ENCODE measurements at regions not wholly inside any gene's neighbourhood (a gene's known extent, or its start where the extent isn't known, plus 50 kb on each side); places are given as distances from the start of the nearest gene placed in this dataset.

DNA sequence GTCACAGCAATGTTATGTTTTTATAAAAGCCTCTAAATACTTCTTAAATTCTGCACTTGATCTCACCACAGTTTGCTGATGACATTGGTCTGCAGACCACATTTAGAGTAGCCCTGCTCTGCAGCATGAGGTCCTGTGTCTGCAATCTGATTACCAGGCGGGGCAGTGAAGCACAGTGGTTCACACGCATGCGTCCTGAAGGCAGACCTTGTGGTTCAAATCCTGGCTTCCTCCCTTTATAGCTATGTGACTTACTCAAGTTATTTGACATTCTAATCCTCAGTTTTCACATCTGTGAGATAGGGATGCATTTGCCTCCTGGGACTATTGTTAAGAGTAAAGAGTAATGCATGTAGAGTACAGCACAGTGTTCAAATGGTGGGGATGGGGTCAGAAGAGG, 50.3 kb downstream of the BMAL2 start:
- no peaks in the 10 kb centered on the region for H3K9me3 ChIP-seq (ENCODE audit: control insufficient read depth, insufficient read depth, low read length)
- peaks cover 17% of the 10 kb centered on the region for H3K4me1 ChIP-seq (ENCODE audit: control insufficient read depth, low read length)
- H3K4me3 ChIP-seq (ENCODE audit: low read length), result no peak overlapping the region
- H3K4me2 ChIP-seq (ENCODE audit: low read length), result no peak overlapping the region
- TF ChIP-seq EZH2phosphoT487 (IDR thresholded peaks at IDR 0.05; ENCODE audit: borderline replicate concordance, low read length), result no peak
- TF ChIP-seq, protein P1, sequence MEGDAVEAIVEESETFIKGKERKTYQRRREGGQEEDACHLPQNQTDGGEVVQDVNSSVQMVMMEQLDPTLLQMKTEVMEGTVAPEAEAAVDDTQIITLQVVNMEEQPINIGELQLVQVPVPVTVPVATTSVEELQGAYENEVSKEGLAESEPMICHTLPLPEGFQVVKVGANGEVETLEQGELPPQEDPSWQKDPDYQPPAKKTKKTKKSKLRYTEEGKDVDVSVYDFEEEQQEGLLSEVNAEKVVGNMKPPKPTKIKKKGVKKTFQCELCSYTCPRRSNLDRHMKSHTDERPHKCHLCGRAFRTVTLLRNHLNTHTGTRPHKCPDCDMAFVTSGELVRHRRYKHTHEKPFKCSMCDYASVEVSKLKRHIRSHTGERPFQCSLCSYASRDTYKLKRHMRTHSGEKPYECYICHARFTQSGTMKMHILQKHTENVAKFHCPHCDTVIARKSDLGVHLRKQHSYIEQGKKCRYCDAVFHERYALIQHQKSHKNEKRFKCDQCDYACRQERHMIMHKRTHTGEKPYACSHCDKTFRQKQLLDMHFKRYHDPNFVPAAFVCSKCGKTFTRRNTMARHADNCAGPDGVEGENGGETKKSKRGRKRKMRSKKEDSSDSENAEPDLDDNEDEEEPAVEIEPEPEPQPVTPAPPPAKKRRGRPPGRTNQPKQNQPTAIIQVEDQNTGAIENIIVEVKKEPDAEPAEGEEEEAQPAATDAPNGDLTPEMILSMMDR (IDR thresholded peaks at IDR 0.05; ENCODE audit: low read depth, low read length, poor library complexity, severe bottlenecking), result no peak
- no peaks in the 10 kb centered on the region for H3K36me3 ChIP-seq (ENCODE audit: control insufficient read depth, low read length)
- H4K20me1 ChIP-seq (ENCODE audit: control insufficient read depth, insufficient read depth, low read depth, low read length), result no peaks in the 10 kb centered on the region
- H3K27me3 ChIP-seq (ENCODE audit: control insufficient read depth, low read length), result no peaks in the 10 kb centered on the region
- H3K79me2 ChIP-seq (ENCODE audit: control insufficient read depth, low read length), result no peaks in the 10 kb centered on the region
- H3K27ac ChIP-seq (ENCODE audit: low read depth, low read length), result no peak overlapping the region
- H3K9me2 ChIP-seq (replicated peaks; ENCODE audit: control insufficient read depth, low read length), result no peaks in the 10 kb centered on the region
- H3F3A ChIP-seq (ENCODE audit: control insufficient read depth, insufficient read depth), result 0 out of 2 replicates have a peak, but pooled peaks cover 3% of the 10 kb centered on the region

DNA sequence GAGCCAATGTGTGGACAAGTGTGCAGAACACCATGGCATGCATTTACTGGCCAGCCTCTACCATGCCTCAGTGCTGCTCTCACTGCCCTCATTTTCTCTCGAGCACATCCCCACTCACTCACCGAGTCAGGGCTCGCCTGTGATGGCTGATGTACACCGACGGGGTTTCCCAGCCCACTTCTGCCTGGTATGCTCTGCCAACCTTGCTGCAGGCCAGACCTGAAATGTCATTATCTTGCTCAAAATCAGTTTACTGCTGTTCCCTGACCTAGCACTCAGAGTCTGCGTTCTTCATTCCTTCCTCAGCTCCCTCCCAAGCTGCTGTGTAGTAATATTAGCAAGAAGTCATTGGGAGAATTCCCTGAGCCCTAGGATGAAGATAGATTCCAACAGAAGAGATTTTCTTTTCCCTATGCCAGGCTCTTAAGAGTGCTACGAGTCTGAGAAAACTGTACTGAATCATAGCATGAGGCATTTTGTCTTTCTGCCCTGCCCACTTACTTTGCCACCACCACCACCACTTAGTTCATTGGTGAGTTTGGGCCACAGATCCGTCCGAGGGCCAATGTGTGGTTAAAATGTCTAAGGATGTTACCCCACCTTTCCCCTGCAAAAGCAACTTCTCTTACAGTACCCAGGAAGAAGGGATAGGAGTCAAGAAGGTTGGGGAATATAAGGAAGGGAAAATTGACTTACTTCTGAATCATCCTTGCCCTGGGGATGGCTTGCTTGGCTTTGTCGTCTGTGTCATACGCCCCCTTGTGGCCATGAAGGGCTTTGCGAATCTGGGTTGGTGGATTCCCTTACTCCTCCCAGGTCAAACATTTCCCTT, 51.0 kb downstream of the BMAL2 start:
- Histone ChIP-seq H3K9me3 (ENCODE audit: control insufficient read depth, insufficient read depth, low read length) (no peaks in the 10 kb centered on the region), H3K36me3 (ENCODE audit: control insufficient read depth, low read length) (no peaks in the 10 kb centered on the region), H3K27me3 (ENCODE audit: control insufficient read depth, low read length) (no peaks in the 10 kb centered on the region), H3K4me2 (ENCODE audit: low read length) (no peak overlapping the region), H3K4me3 (ENCODE audit: low read length) (no peak overlapping the region), H4K20me1 (ENCODE audit: control insufficient read depth, insufficient read depth, low read depth, low read length) (no peaks in the 10 kb centered on the region), H3K9me2 (replicated peaks; ENCODE audit: control insufficient read depth, low read length) (no peaks in the 10 kb centered on the region), H3K79me2 (ENCODE audit: control insufficient read depth, low read length) (no peaks in the 10 kb centered on the region), H3K4me1 (ENCODE audit: control insufficient read depth, low read length) (peaks cover 17% of the 10 kb centered on the region), H3F3A (ENCODE audit: control insufficient read depth, insufficient read depth) (0 out of 2 replicates have a peak, but pooled peaks cover 3% of the 10 kb centered on the region), H3K27ac (ENCODE audit: low read depth, low read length) (no peak overlapping the region)
- TF ChIP-seq EZH2phosphoT487 (IDR thresholded peaks at IDR 0.05; ENCODE audit: borderline replicate concordance, low read length), result no peak
- TF ChIP-seq, protein P1 (IDR thresholded peaks at IDR 0.05; ENCODE audit: low read depth, low read length, poor library complexity, severe bottlenecking), result peak; percentile 81

DNA sequence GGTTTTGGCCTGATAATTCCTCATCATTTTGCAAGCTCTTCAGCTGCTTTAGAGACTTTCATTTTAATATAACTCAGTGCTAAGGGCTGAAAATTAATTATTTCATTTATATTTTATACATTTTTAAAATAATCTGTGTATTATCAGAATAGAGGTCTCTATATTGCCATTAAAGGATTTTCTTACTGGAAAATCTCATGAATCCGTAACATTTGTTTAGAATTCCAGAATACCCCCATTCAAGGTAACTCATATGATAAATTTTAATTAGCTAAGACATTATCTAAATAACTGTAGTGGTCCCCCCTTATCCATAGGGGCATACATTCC, 51.6 kb downstream of the BMAL2 start:
- no peaks in the 10 kb centered on the region for H3K36me3 ChIP-seq (ENCODE audit: control insufficient read depth, low read length)
- no peaks in the 10 kb centered on the region for H3K27me3 ChIP-seq (ENCODE audit: control insufficient read depth, low read length)
- no peaks in the 10 kb centered on the region for H3K9me2 ChIP-seq (replicated peaks; ENCODE audit: control insufficient read depth, low read length)
- H3K4me1 ChIP-seq (ENCODE audit: control insufficient read depth, low read length), result peaks cover 11% of the 10 kb centered on the region
- H3K9me3 ChIP-seq (ENCODE audit: control insufficient read depth, insufficient read depth, low read length), result no peaks in the 10 kb centered on the region
- no peaks in the 10 kb centered on the region for H4K20me1 ChIP-seq (ENCODE audit: control insufficient read depth, insufficient read depth, low read depth, low read length)
- 0 out of 2 replicates have a peak, but pooled peaks cover 3% of the 10 kb centered on the region for H3F3A ChIP-seq (ENCODE audit: control insufficient read depth, insufficient read depth)
- no peaks in the 10 kb centered on the region for H3K79me2 ChIP-seq (ENCODE audit: control insufficient read depth, low read length)
- H3K27ac ChIP-seq (ENCODE audit: low read depth, low read length), result no peak overlapping the region
- H3K4me3 ChIP-seq (ENCODE audit: low read length), result no peak overlapping the region
- no peak overlapping the region for H3K4me2 ChIP-seq (ENCODE audit: low read length)
- TF ChIP-seq, protein P1 (IDR thresholded peaks at IDR 0.05; ENCODE audit: low read depth, low read length, poor library complexity, severe bottlenecking), result no peak
- no peak for TF ChIP-seq EZH2phosphoT487 (IDR thresholded peaks at IDR 0.05; ENCODE audit: borderline replicate concordance, low read length)
